GM19467 (cell line): ENCODE measurements at regions not wholly inside any gene's neighbourhood (a gene's known extent, or its start where the extent isn't known, plus 50 kb on each side); places are given as distances from the start of the nearest gene placed in this dataset.

Experiments used
- ATAC-seq: cut with Tn5 transposase; IDR thresholded peaks from one replicate; pipeline ENCODE4 v1.9.1; 2021; ENCODE audit warnings: mild to moderate bottlenecking, moderate library complexity; ENCODE audit not compliant: unreplicated experiment

DNA sequence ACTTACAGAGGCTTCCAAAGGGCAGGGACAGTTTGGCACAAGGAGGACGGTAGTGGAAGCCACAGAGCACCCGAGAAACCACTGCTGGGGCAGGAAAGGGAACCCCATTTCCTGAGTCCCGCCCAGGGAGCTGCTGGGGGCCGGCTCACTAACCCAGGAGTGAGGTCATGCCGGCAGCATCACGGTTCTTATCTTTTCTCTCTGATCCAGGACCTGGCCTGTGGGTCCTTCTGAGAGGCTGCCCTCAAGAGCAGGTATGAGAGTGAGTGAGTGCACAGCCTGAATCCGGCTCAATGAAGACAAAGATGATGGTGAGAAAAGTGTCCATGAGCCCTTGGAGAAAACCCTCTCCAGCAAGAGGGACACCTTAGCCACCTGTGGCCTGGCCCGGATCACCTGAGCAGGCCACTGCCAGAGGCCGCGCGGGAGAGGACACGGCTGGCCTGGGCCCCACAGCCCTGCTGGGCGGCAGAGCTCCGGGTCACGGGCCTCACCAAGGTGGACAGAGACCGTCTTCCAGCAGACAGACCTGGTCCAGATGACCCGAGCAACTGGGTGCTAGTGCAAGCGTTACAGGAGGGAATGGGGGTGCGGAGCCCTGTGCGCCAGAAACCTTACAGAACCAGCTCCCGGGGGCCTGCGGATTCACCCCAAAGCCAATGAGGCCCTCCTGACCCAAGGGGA is 94.9 kb downstream of the RIPK4 start:
- ATAC-seq: no peak

DNA sequence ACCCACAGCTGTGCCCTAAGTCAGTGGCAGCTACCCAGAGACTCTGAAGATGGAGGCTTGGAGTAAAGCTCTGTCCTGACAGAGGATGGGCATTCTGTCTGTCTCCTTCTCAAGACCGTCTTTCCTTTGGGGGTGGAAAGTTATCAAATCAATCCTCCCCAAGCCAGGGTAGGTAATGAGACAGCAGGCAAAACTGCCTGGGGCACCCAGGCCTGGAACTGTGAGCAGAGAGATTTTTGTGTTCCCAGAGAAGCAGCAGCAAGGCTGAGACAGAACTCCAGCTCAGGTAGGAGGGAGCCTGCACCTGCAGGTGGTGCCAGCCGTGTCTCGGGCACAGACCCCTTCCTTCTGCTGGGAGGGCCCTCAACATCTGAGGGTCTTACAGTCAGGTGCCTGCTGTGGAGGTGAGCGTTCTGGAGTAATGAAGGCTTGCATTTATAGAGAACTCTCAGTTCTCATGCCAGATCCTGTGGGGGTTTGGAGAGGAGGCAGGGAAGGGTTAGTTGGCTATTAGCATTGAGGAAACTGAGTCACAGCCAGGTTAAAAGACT is 95.6 kb downstream of the RIPK4 start:
- no peak for ATAC-seq

DNA sequence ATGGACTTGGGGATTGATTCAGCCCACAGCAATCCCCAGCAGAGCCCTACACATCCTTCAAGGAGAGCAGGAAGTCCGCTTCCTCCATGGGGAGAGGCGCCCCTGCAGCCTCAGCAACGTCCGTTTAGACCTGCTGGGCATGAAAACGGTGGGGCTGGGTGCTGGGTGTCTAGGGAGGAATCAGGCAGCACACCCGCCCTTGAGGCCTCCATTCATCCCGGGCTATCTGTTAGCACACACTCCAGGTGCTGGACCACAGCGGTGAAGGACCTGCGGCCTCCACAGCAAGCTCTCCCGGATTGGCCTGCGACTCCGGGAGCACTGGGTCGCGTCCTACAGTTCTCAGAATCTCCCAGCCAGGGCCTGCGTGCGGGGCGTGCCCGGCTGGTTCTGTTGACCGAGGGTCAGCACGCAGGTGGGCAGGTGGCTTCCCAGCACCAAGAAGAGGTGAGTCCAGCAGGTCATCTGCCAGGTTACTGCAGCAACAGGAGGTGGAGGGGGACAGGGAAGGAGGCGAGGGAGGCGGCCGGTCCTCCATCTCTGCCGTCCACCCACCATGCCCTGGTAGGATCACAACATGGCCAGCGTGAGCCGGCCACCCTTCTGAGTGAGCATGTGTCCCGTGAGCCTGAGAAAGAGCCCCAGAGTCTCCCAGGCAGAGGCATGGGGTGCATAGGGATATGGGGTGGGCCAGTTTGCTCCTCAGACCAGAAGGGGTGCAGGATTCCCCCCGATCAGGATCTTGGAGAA is 96.6 kb downstream of the RIPK4 start:
- no peak for ATAC-seq

DNA sequence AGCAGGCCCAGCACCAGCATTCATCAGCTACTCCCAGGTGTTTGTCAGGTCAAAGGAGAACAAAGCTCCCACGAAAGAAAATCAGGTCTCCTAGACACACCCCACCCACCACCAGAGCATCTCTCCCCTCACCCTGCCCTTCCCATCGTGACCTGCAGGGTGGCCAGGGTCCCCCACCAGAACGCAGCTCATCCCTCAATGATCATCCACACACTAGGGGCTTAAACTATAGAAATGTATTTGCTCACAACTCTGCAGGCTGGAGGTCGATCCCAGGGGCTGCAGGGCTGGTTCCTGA is 97.4 kb downstream of the RIPK4 start:
- ATAC-seq: no peak

DNA sequence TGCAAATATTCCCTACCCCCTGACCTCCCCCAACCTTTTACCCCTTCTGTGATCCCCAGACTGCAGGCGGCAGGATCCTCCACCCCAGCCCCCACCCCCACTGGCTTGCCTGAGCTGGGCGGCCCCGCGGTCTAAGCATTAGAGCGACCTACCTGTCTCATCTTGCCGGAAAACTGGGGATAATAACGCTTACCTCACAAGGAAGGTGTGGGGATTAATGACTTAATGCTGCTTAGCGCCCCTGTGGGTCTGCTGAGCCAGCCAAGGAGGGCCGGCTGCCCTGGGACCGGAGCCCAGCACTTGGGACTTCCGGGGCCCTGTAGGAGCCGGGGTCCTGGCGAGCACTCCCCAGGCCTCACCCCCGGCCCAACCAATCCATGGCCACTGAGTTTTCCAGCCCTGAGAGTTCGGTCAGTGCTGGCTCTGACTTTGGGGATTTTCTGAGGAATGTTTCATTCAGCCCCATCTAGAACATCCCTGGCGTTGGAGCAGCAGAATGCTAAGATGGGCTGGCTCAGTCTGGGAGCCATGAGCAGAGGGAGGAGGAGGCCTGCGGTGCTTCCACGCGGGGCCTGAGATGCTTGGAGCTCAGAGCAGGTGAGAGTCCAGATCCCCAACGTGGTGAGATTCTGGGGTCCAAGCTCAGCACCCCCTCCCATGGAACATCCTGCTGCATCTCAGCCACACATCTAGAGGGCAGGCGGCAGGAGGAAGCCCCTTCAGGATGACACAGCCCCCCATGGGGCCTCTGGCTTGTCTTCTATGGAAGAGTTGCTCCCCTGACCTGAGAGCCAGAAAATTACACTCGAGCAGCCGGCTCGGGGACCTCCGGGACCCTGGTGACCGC is 97.9 kb downstream of the RIPK4 start:
- ATAC-seq: no peak

DNA sequence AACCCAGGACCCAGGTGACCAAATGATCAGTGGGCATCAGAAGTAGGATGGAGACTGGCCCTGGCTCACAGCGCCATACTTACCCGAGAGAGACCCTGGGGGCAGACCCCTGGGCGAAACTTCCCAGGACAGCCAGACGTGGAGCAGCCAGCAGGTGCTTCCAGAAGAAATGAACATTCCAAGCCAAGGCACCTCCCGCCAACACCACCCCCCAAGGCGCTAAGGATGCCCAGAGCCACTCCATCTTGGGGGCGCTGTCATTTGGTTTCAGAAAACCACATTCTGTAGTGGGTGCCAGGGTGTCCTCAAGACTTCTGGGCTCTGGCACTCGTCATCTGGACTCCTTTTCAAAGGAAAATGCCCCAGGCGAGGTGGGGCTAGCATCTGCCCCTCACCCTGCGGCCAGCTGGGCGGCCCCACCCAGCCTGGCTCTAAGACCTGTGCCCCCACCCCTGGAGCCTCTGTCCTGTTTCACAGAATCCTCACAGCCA is 98.8 kb downstream of the RIPK4 start:
- ATAC-seq: no peak

DNA sequence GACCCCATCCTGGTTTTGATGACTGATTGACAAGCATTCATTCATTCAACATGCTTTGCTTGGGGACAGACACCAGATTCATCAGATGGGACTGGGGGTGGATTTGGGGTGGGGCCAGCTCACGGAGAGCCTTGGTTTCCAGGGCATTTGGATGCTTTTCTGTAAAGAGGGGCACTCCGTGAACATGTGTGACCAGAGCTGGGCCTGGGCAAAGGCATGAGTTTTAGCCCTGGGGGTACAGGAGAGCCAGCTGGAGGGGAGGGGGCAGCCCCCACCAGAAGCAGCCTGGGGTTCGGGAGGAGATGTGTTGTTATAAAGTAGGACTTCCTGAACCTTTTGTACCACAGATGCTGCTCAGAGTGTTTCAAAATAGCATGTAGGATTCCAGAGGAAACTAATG is 99.7 kb downstream of the RIPK4 start:
- ATAC-seq: no peak

DNA sequence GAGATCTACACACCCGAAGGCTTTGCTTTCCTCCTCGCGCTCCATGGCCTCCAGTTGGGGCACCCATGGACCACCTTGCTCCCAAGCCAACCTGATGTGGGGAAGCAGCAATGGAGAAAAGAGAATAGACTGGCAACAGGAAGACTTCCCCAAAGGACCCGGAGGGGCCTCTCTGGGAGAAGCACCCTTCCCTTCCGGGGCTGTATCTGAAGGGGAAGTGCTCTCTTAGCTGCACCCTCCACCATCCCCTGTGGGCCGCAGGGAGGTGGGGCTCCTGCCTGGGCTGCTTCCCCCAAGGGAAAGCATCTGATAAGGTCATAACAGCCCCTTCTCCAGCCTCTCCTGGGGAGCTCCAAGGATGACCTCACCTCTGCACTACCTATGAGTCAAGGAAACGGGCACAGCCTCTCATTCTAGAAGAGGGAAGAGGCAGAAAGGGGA is 100.2 kb downstream of the RIPK4 start:
- no peak for ATAC-seq

DNA sequence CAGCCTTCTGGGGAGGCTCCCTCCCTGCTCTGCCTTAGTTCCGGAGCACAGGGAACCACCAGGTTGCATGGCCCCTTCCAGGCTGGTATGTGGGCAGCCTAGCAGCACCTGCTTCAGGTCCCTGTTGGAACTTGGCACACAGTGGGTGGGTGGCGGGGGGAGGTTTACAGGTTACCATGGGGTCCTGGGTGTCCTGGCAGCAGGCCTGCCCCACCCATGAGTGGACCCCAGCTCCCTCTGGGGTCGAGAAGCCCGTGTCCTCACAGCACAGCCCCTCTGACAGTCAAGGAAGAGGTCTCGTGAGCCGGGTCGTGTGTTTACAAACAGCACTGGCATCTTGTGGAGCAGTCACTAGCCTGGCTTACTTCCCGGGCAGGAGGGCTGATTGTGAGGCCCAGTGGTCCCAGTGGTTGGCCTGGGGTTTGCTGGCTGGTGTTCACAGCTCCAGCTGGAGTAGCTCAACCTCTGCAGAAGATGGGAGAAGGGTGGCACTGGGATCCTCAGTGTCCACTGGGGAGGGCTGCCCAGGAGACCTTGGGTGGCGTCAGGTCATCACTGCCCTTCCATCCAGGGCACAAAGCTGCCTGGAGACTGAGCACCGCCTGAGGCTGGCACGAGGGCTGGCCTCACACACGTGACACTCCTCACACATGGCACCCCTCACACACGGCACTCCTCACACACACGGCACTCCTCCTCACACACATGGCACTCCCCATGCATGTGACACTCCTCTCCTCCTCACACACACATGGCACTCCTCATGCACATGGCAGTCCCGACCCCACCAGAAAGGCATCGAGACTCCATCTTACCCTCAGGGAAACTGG is 100.9 kb downstream of the RIPK4 start:
- ATAC-seq: no peak

DNA sequence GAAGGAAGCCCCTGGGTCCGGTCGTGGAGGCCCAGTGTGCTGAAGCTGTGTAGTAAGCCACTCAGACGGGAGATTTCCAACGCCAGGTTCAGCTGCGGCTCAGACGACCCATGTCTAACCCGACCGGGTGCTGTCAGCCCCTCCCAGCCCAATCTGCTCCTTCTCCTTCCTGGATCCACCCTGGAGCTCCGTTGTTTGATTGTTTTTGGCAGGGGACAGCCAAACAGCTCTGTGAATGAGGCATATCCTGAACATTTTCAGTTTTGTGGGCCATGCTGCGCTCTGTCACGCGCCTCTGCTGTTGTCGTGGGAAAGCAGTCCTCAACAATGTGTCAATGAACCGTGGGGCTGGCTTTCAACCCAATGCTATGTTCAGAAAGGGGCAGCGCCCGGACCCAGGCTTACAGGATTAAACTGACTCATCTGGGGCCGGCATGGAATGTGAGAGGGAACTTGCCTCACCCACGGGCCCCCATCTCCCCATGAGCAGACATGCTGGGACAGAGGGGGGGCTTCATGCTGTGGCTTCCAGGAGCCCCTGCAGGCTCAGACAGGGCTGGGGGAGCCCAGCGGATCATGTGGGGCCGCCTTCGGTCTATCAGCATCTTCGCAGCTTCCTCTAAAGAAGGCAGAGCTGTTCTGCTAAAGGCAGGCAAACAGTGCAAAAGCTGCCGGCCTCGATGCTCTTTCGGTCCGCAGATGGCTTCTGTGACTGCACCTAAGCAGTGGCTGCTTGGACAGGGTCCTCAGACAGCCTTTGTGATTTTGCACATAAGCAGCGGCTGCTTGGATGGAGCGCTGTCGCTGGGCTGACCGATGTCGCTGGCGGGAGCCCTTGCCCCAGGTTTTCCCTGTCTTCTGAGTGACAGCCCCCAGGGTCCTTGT is 101.7 kb downstream of the RIPK4 start:
- no peak for ATAC-seq

DNA sequence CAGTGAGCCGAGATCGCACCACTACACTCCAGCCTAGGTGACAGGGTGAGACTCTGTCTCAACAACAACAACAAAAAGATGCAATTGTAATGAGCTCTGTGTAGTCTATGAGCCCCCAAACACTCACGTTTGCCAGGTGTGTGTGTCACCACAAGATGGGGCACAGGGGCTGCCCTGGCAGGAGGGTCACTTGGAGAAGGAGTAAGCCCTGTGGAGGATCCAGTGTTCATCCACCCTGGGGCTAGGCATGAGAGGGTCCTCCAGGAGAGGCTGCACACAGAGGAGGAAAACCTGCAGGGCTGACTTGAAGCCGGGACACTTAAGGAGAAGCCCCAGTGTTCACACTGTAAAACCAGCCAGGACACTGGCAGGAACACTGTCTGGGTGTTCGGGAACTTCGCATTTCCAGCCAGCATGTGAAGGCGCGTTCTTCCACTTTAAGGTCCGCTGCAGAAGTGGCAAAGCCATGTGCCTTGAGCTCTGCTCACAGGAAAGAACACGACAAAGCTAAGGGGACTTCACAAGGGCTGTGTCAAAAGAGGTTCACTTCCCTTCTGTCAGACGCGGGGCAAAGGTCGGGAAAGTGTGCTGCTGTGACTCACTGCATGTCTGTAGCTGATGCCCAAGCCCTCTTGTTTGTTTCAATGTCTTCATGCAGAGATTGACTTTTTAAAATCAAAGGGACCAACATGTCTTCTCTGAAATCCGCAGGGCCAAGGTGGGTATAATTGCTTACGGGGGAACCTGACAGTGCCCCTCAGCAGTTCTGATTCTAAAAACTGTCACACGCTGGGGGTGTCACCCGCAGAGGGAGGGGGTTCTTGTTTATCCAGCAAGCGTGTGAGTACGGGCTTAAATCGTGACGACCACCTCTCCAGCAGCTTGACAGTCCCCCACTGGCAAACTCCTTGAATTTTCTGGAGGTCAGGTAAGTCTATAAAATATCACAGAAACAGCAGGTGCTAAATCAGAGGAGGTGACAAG is 102.8 kb downstream of the RIPK4 start:
- ATAC-seq: no peak

DNA sequence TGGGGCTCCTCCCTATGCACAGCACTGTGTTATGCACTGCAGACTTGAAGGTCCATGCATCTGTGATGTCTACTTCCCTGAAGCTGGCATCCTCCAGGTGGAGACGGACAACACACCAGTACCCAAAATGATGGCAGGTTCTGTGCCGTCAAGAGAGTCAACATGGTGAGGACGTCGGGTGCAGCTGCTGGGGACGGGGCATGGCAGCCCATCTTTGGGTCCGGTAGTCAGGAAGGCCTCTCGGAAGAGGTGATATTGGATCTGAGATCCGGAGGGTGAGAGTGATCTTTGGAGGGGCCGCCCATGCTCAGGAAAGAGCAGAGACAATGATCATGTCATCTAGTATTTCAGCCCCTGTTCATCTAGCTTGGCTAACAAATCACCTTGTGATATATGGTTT is 104.1 kb downstream of the RIPK4 start:
- no peak for ATAC-seq

DNA sequence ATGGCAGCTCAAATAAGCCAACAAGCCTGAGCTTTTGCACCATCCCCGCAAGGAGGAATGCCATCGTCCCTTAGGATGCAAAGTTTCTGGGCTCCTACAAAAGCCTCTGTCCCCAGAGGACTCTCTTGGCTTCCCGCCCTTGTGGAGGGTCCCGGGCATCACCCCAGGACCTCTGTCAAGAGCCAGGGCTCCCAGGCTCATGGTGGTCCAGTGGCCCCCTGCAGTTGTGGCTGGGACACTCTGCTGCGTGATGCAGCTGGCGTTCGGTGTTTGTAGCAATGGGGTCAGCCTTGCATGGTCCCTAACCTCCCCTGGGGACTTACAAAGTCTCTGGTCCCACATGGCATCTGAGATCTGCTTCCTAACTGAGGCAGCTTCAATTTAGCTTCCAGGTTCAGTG is 104.7 kb downstream of the RIPK4 start:
- no peak for ATAC-seq

DNA sequence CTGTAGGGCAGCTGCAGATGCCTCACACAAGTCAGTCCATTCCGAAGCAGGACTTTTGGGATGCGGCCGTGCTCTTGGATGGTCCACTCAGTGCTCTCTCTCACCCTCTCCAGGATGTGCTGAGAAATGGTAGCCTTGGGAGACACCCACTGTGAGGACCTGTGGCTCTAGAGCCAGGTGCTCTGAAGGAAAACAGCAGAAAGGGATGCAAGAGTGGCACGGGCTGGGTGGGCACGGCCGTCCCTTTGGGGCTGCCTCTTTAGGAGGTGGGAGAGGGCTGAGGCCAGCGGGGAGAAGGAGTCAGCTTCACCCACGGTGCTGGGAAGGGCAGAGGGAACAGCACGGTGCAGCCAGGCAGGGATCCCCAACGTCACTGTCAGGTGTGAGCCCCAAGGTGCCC is 106.1 kb downstream of the RIPK4 start:
- ATAC-seq: no peak

DNA sequence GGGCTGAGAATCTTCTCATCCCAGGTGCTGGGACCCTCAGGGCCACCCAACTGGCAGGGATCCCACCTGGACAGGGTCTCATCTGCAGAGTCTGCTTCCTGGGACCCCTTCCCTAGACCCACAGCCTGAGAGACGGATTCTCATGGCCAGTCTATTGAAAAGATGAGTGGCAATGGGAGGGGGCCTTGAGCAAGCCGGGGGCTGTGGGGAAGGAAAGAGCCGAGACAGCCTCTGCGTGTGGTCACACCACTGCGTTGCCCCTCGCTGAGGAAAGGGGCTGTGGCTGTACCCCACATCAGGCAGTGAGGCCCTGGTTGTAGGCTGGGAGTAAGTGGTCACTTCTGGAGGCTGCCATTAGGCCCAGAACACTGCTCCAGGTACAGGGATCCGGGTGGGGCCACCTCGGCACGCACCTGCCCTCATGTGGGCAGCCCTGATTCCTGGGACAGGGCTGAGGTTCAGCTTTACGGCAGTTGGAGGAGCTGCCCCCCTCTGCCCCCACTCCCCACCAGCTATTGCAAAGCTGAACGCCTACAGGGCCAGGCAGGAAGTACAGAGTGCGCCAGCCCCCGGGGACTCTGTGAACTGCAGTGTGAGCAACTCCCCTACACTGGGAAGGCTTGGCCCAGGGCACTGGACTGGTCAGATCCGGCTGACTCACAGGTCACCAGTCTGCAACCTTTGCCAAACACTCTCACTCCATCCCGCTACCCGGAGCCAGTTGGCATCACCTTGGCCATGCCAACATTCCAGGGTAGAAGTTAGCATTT is 106.9 kb downstream of the RIPK4 start:
- no peak for ATAC-seq

DNA sequence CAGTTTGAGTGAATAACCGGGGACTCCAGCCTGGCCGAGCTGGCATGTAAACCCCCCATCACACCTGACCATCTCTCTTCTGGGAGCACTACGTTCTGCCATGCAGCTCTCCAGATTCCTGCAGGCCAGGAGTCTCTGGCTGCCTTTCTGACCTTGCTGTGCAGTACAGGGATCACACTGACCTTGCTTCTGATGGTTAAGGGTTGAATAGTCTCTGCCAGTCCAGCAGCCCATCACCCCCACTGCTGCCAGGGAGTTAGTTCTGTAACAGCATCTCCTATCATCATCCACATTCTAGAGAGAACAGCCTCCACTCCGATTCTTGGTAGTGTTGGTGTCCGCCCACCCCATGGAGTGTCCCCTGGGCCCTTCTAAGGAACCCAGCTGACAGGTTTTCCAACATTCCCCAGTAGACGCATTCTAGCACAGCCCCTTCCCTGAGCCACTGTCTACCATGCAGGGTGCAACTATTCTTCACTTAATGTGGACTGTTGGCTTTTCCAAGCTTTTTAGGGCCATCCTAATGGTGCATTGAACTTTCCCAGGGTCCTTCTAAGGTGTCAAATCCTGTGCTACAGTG is 109.8 kb downstream of the RIPK4 start:
- ATAC-seq: no peak

DNA sequence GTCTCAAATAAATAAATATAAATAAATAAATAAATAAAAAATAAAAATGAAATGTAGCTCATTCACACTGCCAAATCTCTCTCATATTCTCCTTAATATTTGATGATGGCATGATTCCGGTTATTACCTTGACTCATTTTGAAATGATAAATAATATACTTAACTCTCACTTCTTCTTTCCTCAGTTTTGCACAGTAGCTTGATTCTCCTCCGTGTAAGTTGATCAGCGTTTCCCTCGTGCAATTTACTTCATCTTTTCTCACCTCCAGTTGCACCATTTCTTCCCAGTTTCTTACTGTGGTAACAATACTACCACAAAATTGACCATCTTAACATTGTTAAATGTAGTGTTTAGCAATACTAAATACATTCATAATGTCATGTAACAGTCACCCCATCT is 111.6 kb downstream of the RIPK4 start:
- no peak for ATAC-seq
